Endodermal cell (in vitro differentiated cells): ENCODE measurements at regions not wholly inside any gene's neighbourhood (a gene's known extent, or its start where the extent isn't known, plus 50 kb on each side); places are given as distances from the start of the nearest gene placed in this dataset.

ENCODE experiments used
- DNase-seq: peaks from one replicate; pipeline ENCODE4 v3.0.0-alpha.2; 2017
- H3K27ac ChIP-seq: 2 replicates; pipeline ENCODE4 v1.5.1; 2013; ENCODE audit warnings: mild to moderate bottlenecking, low read depth, low read length, moderate library complexity
- H3K27me3 ChIP-seq: 2 replicates; pipeline ENCODE4 v1.6.1; 2013; ENCODE audit warnings: mild to moderate bottlenecking, low read length, moderate library complexity; ENCODE audit not compliant: insufficient read depth, control insufficient read depth, poor library complexity, severe bottlenecking
- H3K36me3 ChIP-seq: 2 replicates; pipeline ENCODE4 v1.7.0; 2013; ENCODE audit warnings: mild to moderate bottlenecking, low read length, moderate library complexity; ENCODE audit not compliant: control insufficient read depth, insufficient read depth
- H3K4me1 ChIP-seq: one replicate; pipeline ENCODE4 v1.7.0; 2013; ENCODE audit warnings: low read length; ENCODE audit not compliant: control insufficient read depth, insufficient read depth
- H3K4me3 ChIP-seq: 2 replicates; pipeline ENCODE4 v1.5.1; 2013; ENCODE audit warnings: mild to moderate bottlenecking, low read length, moderate library complexity
- H3K9ac ChIP-seq: 2 replicates; pipeline ENCODE4 v1.6.1; 2013; ENCODE audit warnings: mild to moderate bottlenecking, low read length, moderate library complexity; ENCODE audit not compliant: poor library complexity, severe bottlenecking; ENCODE audit errors: extremely low read depth
- H3K9me3 ChIP-seq: 2 replicates; pipeline ENCODE4 v1.6.1; 2013; ENCODE audit warnings: mild to moderate bottlenecking, low read length, moderate library complexity; ENCODE audit not compliant: control insufficient read depth
- H3K27ac Mint-ChIP-seq: 2 replicates; pipeline ENCODE4 v1.8.0; 2020; ENCODE audit warnings: mixed read lengths
- H3K27me3 Mint-ChIP-seq: 2 replicates; pipeline ENCODE4 v1.8.0; 2021; ENCODE audit warnings: mild to moderate bottlenecking, mixed read lengths; ENCODE audit not compliant: insufficient read depth
- H3K36me3 Mint-ChIP-seq: 2 replicates; pipeline ENCODE4 v1.8.0; 2020; ENCODE audit warnings: low read depth, mixed read lengths
- H3K4me1 Mint-ChIP-seq: 2 replicates; pipeline ENCODE4 v1.8.0; 2020; ENCODE audit warnings: mixed read lengths
- H3K4me3 Mint-ChIP-seq: 2 replicates; pipeline ENCODE4 v1.8.0; 2020; ENCODE audit warnings: mild to moderate bottlenecking, moderate library complexity, mixed read lengths
- H3K9me3 Mint-ChIP-seq: 2 replicates; pipeline ENCODE4 v1.8.0; 2020; ENCODE audit warnings: mild to moderate bottlenecking, mixed read lengths
- WGBS, 2 experiments: methylation state at CpG; one replicate each; pipeline versions ENCODE4 v1.1.5 to v1.1.7; 2013; ENCODE audit warnings: missing lambda C conversion rate in 2 of 2, mixed read lengths in 1 of 2; ENCODE audit not compliant: insufficient coverage in 1 of 2, insufficient read length in 1 of 2; 5-methylcytosine and 5-hydroxymethylcytosine counted together
- TF ChIP-seq, protein P1 (sequence below): fragments of 200-600 bp; sonication (generic); conservative IDR thresholded peaks from 2 replicates; pipeline ENCODE4 v1.5.0; 2021; ENCODE audit warnings: antibody characterized with exemption, mild to moderate bottlenecking

DNA sequence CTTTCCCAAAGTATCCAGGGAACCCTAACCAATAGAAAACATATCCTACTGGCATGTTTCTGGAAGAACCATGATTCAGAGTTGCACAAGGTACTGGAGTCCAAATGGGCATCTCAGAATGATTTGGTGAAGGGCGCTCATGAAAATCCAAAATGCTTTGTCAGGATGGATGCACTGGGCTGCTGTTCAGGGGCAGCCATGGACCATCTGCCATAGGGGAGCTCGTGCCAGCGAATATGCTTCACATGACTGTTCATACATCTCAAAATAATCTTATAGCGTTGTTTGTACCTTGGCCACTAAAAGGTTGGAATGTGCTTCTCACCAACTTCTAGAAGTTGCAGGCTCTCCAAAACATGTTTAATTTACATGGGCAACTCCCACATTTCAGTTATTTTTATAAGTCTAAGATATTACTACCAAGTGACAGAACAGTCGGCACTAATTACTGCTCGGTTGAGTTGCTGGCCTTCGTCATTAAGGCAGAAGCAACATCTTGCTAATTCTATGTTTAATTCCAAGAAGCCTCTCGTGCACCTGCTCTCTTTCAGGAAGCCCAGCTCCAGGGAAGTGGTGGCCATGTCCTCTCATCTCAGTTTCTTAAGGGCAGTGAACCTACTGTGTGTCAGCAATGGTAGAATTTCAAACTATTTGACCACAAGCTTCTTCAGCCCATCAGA, 1497.7 kb downstream of the TBC1D22A start:
- TF ChIP-seq, protein P1, sequence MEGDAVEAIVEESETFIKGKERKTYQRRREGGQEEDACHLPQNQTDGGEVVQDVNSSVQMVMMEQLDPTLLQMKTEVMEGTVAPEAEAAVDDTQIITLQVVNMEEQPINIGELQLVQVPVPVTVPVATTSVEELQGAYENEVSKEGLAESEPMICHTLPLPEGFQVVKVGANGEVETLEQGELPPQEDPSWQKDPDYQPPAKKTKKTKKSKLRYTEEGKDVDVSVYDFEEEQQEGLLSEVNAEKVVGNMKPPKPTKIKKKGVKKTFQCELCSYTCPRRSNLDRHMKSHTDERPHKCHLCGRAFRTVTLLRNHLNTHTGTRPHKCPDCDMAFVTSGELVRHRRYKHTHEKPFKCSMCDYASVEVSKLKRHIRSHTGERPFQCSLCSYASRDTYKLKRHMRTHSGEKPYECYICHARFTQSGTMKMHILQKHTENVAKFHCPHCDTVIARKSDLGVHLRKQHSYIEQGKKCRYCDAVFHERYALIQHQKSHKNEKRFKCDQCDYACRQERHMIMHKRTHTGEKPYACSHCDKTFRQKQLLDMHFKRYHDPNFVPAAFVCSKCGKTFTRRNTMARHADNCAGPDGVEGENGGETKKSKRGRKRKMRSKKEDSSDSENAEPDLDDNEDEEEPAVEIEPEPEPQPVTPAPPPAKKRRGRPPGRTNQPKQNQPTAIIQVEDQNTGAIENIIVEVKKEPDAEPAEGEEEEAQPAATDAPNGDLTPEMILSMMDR: no peak
- H3K4me1 Mint-ChIP-seq: no peaks in the 10 kb centered on the region

DNA sequence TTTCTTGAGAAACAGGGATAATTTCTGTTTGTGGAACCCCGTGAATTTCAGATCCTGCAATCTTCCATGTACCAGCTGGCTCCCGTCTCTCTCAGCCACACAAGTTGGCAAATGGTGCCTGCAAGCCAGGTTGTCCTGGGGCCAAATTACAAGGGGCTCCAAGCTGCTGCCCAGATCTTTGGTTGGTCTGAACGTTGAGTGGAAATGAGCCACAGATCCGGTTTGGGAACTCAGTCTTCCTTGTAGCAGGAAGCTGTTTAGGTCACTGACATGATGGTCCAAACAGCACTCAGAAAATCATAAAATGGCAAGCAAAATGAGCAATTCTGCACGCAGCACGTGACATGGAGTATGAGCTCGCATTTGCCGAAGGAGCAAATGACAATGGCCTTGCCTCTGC, 1496.4 kb downstream of the TBC1D22A start:
- Mint-ChIP-seq H3K9me3 (no peaks in the 10 kb centered on the region), H3K4me3 (no peak overlapping the region), H3K4me1 (peaks cover 11% of the 10 kb centered on the region), H3K27ac (no peak overlapping the region), H3K27me3 (peaks cover 5% of the 10 kb centered on the region), H3K36me3 (no peaks in the 10 kb centered on the region)
- no peak overlapping the region for H3K27ac ChIP-seq
- DNase-seq: no peak
- WGBS, 2 experiments: 94 to 96% methylated on average over 7 to 8 of the region's 8 CpGs
- no peaks in the 10 kb centered on the region for H3K9me3 ChIP-seq
- no peaks in the 10 kb centered on the region for H3K4me1 ChIP-seq
- H3K27me3 ChIP-seq: no peaks in the 10 kb centered on the region
- no peak overlapping the region for H3K9ac ChIP-seq
- TF ChIP-seq, protein P1: no peak
- no peaks in the 10 kb centered on the region for H3K36me3 ChIP-seq
- no peak overlapping the region for H3K4me3 ChIP-seq

More for the DNA sequence above, 1497.7 kb downstream of the TBC1D22A start:
- Mint-ChIP-seq H3K27ac (no peak overlapping the region), H3K36me3 (no peaks in the 10 kb centered on the region), H3K4me3 (no peak overlapping the region), H3K9me3 (no peaks in the 10 kb centered on the region), H3K27me3 (peaks cover 5% of the 10 kb centered on the region)
- H3K27ac ChIP-seq: no peak overlapping the region
- H3K9ac ChIP-seq: no peak overlapping the region
- no peak for DNase-seq
- H3K4me3 ChIP-seq: no peak overlapping the region
- H3K36me3 ChIP-seq: no peaks in the 10 kb centered on the region
- H3K4me1 ChIP-seq: no peaks in the 10 kb centered on the region
- WGBS, 2 experiments: 92 to 99% methylated on average over 7 to 8 of the region's 8 CpGs
- H3K9me3 ChIP-seq: no peaks in the 10 kb centered on the region
- no peaks in the 10 kb centered on the region for H3K27me3 ChIP-seq

DNA sequence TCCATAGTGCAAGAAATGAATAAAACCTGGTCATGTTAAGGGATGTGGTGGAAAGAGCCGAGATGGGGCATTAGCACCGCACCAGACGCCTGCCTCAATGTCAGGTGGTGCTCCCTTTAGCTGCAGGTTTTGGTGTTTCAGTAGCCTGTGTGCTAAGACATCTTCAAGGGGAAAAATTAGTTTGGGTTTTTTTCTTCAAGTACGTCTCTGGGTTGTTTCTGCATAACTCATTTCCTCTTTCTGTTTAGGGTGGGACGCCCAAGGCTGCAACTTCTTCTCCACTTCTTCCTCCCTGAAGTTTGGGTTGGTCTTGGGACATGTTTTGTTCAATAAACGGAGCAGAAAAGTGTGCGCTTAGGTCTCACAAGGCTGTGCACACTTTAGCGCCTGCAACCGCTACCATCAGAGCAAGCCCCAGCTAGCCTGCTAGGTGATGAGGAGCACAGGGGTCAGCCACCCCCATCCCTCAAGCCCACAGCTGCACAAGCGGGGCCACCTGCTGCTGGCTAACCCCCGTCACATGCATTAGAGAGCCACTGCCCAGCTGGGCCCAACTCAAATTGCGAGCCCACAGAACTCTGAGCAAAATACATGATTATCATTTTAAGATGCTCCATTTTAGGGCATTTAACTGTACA, 1495.7 kb downstream of the TBC1D22A start:
- Histone ChIP-seq H3K36me3 (no peaks in the 10 kb centered on the region), H3K4me3 (no peak overlapping the region), H3K27me3 (no peaks in the 10 kb centered on the region), H3K9ac (no peak overlapping the region), H3K9me3 (no peaks in the 10 kb centered on the region), H3K27ac (no peak overlapping the region), H3K4me1 (no peaks in the 10 kb centered on the region)
- peaks cover 14% of the 10 kb centered on the region for H3K4me1 Mint-ChIP-seq
- TF ChIP-seq, protein P1: no peak
- peaks cover 7% of the 10 kb centered on the region for H3K27me3 Mint-ChIP-seq
- DNase-seq: peak; percentile 36
- 92 to 93% methylated on average over 7 to 12 of the region's 12 CpGs for WGBS, 2 experiments
- no peak overlapping the region for H3K27ac Mint-ChIP-seq
- no peaks in the 10 kb centered on the region for H3K9me3 Mint-ChIP-seq
- H3K4me3 Mint-ChIP-seq: no peak overlapping the region
- no peaks in the 10 kb centered on the region for H3K36me3 Mint-ChIP-seq
